GM12878 (cell line): ENCODE measurements at regions not wholly inside any gene's neighbourhood (a gene's known extent, or its start where the extent isn't known, plus 50 kb on each side); places are given as distances from the start of the nearest gene placed in this dataset.
"Not testable (repeated sequence)": the region's sequence is repeated elsewhere in the genome, so short reads cannot be mapped to it uniquely, and the experiment has no call there.

Experiments used
- ATAC-seq: fragments of 200-7000 bp; cut with Tn5 transposase; 3 replicates; pipeline ENCODE4 v1.9.1; 2020; ENCODE audit warnings: mild to moderate bottlenecking, moderate library complexity
- BruUV-seq: library from RNA; stranded (reverse); fragments of 400-500 nt; replicated peaks from 2 replicates; lab custom pipeline; 2021; lab: Mats Ljungman, UMichigan
- CTCF ChIA-PET: fragments of 300-600 bp; sonication (Branson Sonifier 250); formaldehyde crosslinking; extraction: SDS; loops from one replicate; lab custom pipeline; 2021; ENCODE audit warnings: inconsistent platforms; lab: Yijun Ruan, JAX
- POLR2A ChIA-PET: fragments of 350-600 bp; formaldehyde crosslinking; extraction: SDS; loops from one replicate; lab custom pipeline; 2021; ENCODE audit warnings: inconsistent platforms; lab: Charles Lee
- RAD21 ChIA-PET: fragments of 300-600 bp; sonication (Branson Sonifier 250); formaldehyde crosslinking; loops from one replicate; lab custom pipeline; 2023; ENCODE audit warnings: antibody characterized with exemption; ENCODE audit not compliant: unreplicated experiment; lab: Charles Lee
- SMC1A ChIA-PET: fragments of 300-600 bp; sonication (Branson Sonifier 250); formaldehyde crosslinking; loops from one replicate; lab custom pipeline; 2023; ENCODE audit not compliant: unreplicated experiment, uncharacterized antibody; lab: Charles Lee
- DNase-seq: peaks from one replicate; pipeline ENCODE4 v3.0.0-alpha.2; 2011; ENCODE audit warnings: low read depth, low spot score
- FAIRE-seq: peaks from 3 replicates; lab custom pipeline; 2011; peaks lifted over from hg19 to GRCh38; lab: Jason Lieb, UNC
- H2AFZ ChIP-seq: 2 replicates; pipeline ENCODE4 v1.6.0; 2011; ENCODE audit warnings: low read depth, low read length, control low read depth; ENCODE audit not compliant: control insufficient read depth
- H3K27ac ChIP-seq: 2 replicates; pipeline ENCODE4 v1.5.1; 2011; ENCODE audit warnings: control low read depth; ENCODE audit not compliant: control insufficient read depth, insufficient read depth
- H3K27me3 ChIP-seq, 2 experiments: replicated peaks in 1 of 2; 2 replicates each; pipeline versions ENCODE4 v1.6.0 to v1.6.1; 2011; ENCODE audit warnings: low read length in 1 of 2; ENCODE audit not compliant: control insufficient read depth in 2 of 2, insufficient read depth in 2 of 2
- H3K36me3 ChIP-seq, 2 experiments: 2 replicates each; pipeline ENCODE4 v1.5.1; 2011; ENCODE audit warnings: low read length in 1 of 2; ENCODE audit not compliant: control insufficient read depth in 2 of 2, insufficient read depth in 2 of 2
- H3K4me1 ChIP-seq: 2 replicates; pipeline ENCODE4 v1.6.1; 2011; ENCODE audit warnings: mild to moderate bottlenecking, low read length, moderate library complexity, mixed read lengths; ENCODE audit not compliant: control insufficient read depth, insufficient read depth
- H3K4me2 ChIP-seq: 2 replicates; pipeline ENCODE4 v1.6.0; 2011; ENCODE audit warnings: control low read depth; ENCODE audit not compliant: control insufficient read depth, insufficient read depth
- H3K4me3 ChIP-seq: fragments of 200-600 bp; sonication (generic); 2 replicates; pipeline ENCODE4 v1.5.1; 2016
- H3K79me2 ChIP-seq: 2 replicates; pipeline ENCODE4 v1.6.0; 2011; ENCODE audit warnings: low read length; ENCODE audit not compliant: control insufficient read depth, insufficient read depth
- H3K9ac ChIP-seq: 2 replicates; pipeline ENCODE4 v1.8.0; 2011; ENCODE audit warnings: low read length, control low read depth, mixed read lengths; ENCODE audit not compliant: control insufficient read depth, insufficient read depth
- H3K9me3 ChIP-seq: replicated peaks from 3 replicates; pipeline ENCODE4 v1.5.1; 2011; ENCODE audit warnings: mild to moderate bottlenecking, low read length; ENCODE audit not compliant: control insufficient read depth, insufficient read depth
- H4K20me1 ChIP-seq: 2 replicates; pipeline ENCODE4 v1.6.0; 2011; ENCODE audit not compliant: control insufficient read depth, insufficient read depth
- BHLHE40 ChIP-seq, 2 experiments: fragments of 450-650 bp in 1 of 2; IDR thresholded peaks; 2 replicates each; pipeline ENCODE4 v1.6.1; 2011 to 2017; ENCODE audit warnings: low read depth in 2 of 2, borderline replicate concordance in 1 of 2, improper control_type of control experiment in 1 of 2, low read length in 1 of 2, mild to moderate bottlenecking in 1 of 2
- CHD1 ChIP-seq: IDR thresholded peaks from 2 replicates; pipeline ENCODE4 v1.6.1; 2012; ENCODE audit warnings: low read depth, low read length, improper control_type of control experiment
- EGR1 ChIP-seq, 2 experiments: IDR thresholded peaks; 1 replicate in 1 of 2; 2 replicates in 1 of 2; pipeline ENCODE4 v1.6.1; 2011 to 2012; ENCODE audit warnings: low read depth in 2 of 2, low read length in 2 of 2, borderline replicate concordance in 1 of 2, mild to moderate bottlenecking in 1 of 2, moderate library complexity in 1 of 2
- ETV6 ChIP-seq, 2 experiments: fragments of 450-650 bp in 1 of 2; IDR thresholded peaks in 1 of 2; conservative IDR thresholded peaks in 1 of 2; 2 replicates each; pipeline ENCODE4 v1.6.1; 2014; ENCODE audit warnings: antibody characterized with exemption in 1 of 2, borderline replicate concordance in 1 of 2, low read depth in 1 of 2, mild to moderate bottlenecking in 1 of 2, moderate library complexity in 1 of 2
- WGBS: methylation state at CpG from one replicate; pipeline ENCODE4 v1.1.6; 2016; ENCODE audit warnings: low lambda C conversion rate; ENCODE audit not compliant: insufficient replicate concordance, insufficient coverage; ENCODE audit errors: missing lambda C conversion rate; 5-methylcytosine and 5-hydroxymethylcytosine counted together
- in situ Hi-C: fragments of 300-500 bp; cut with MboI; formaldehyde crosslinking; loops from 9 replicates; pipeline ENCODE4 v1.14.3; 2018; ENCODE audit warnings: mixed read lengths
- intact Hi-C: fragments of 100-400 bp; cut with micrococcal nuclease; formaldehyde crosslinking; loops from one replicate; pipeline ENCODE4 v1.14.2; 2022; ENCODE audit not compliant: unreplicated experiment
- TF ChIP-seq, protein P1 (sequence below): IDR thresholded peaks from 2 replicates; pipeline ENCODE4 v1.6.1; 2012; ENCODE audit warnings: low read depth, low read length, improper control_type of control experiment
- TF ChIP-seq, protein P2 (sequence below): fragments of 450-650 bp; IDR thresholded peaks from 2 replicates; pipeline ENCODE4 v1.6.1; 2017; ENCODE audit warnings: antibody characterized with exemption, mild to moderate bottlenecking, moderate library complexity

DNA sequence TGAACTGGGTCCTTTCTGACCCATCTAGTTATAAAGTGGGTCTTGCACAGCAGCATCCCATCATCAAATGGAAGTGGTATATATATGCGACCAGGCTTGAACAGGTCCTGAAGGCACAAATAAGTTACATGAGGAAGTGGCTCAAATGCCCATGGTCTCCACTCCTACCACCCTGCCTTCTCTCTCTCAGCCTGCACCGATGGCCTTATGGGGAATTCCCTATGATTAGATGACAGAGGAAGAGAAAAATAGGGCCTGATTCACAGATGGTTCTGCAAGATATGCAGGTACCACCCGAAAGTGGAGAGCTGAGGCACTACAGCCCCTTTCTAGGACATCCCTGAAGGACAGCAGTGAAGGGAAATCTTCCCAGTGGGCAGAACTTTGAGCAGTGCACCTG, 1275.1 kb upstream of the CITED2 start:
- RAD21 ChIA-PET, ATAC-seq, H3K36me3 ChIP-seq, BruUV-seq, SMC1A ChIA-PET, H3K27me3 ChIP-seq, H3K4me3 ChIP-seq, H3K4me2 ChIP-seq, DNase-seq, H3K9me3 ChIP-seq, H3K27ac ChIP-seq, POLR2A ChIA-PET, H4K20me1 ChIP-seq, FAIRE-seq, H2AFZ ChIP-seq, H3K9ac ChIP-seq, H3K79me2 ChIP-seq, CTCF ChIA-PET, intact Hi-C loops, in situ Hi-C loops, H3K4me1 ChIP-seq: not testable (repeated sequence)
- 52% methylated on average over 3 of the region's 3 CpGs for WGBS

DNA sequence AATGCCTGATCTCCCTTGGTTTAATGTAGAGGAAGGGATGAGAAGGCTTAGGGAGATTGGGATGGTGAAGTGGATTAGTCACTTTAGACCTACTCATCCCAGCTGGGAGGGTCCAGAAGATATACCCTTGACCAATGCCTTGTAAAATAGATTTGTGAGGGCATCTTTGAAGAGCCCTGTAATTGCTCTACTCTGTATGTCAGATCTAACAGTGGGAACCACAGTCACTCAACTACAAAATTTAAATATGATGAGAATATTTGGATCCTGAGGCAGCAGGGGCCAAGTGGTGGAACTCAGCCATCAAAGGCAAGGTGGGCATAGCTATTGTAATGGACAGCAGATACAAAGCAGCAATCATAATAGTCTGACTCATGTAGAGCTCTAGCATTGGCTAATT, 1272.9 kb upstream of the CITED2 start:
- H4K20me1 ChIP-seq, intact Hi-C loops, DNase-seq, H3K9ac ChIP-seq, CTCF ChIA-PET, in situ Hi-C loops, H2AFZ ChIP-seq, BruUV-seq, H3K36me3 ChIP-seq, H3K9me3 ChIP-seq, FAIRE-seq, H3K27ac ChIP-seq, POLR2A ChIA-PET, ATAC-seq, RAD21 ChIA-PET, H3K27me3 ChIP-seq, SMC1A ChIA-PET, H3K4me2 ChIP-seq, H3K4me1 ChIP-seq, H3K4me3 ChIP-seq, H3K79me2 ChIP-seq: not testable (repeated sequence)

DNA sequence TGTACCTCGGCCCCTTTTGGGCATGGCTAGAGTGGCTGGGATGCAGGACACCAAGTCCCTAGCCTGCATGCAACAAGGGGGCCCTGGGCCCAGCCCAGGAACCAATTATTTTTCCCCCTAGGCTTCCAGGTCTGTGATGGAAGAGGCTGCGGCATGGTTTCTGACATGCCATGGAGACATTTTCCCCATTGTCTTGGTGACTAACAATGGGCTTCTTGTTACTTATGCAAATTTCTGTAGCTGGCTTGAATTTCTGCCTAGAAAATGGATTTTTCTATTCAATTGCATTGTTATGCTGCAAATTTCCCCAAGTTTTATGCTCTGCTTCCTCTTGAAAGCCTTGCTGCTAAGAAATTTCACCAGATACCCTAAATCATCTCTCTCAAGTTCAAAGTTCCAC, 1269.6 kb upstream of the CITED2 start:
- Histone ChIP-seq H3K79me2 (no peaks in the 10 kb centered on the region), H3K27ac (no peak overlapping the region), H3K9me3 (peaks cover 6% of the 10 kb centered on the region), H2AFZ (no peak overlapping the region), H3K36me3 (no peaks in the 10 kb centered on the region), H4K20me1 (no peaks in the 10 kb centered on the region), H3K27me3 (no peaks in the 10 kb centered on the region), H3K4me2 (no peak overlapping the region), H3K4me1 (no peaks in the 10 kb centered on the region), H3K9ac (no peak overlapping the region), H3K4me3 (no peak overlapping the region)
- ATAC-seq (no peak), FAIRE-seq (no peak), DNase-seq (no peak)
- no TSS peak for BruUV-seq
- intact Hi-C loops: no loop called here
- ChIA-PET RAD21 (no interaction called here), CTCF (no interaction called here), POLR2A (no interaction called here), SMC1A (interaction anchor here (1.1 kb wide), 1 partner anchor 16 kb away, joined by 3 read pairs; no protein-coding TSS in a partner anchor)
- WGBS: 50% methylated on average over 2 of the region's 2 CpGs
- in situ Hi-C loops: no loop called here
- TF ChIP-seq CHD1 (no peak), ETV6 (conservative IDR thresholded peaks at IDR 0.05 in 1 of 2, IDR thresholded peaks at IDR 0.05 in 1 of 2; ENCODE audit: borderline replicate concordance in 1 of 2, low read depth in 1 of 2) (no peak), EGR1 (IDR thresholded peaks at IDR 0.05; ENCODE audit: borderline replicate concordance in 1 of 2, low read depth in 2 of 2, low read length in 2 of 2) (no peak), BHLHE40 (IDR thresholded peaks at IDR 0.05; ENCODE audit: borderline replicate concordance in 1 of 2, low read depth in 2 of 2, low read length in 1 of 2) (no peak)
- TF ChIP-seq, protein P1, sequence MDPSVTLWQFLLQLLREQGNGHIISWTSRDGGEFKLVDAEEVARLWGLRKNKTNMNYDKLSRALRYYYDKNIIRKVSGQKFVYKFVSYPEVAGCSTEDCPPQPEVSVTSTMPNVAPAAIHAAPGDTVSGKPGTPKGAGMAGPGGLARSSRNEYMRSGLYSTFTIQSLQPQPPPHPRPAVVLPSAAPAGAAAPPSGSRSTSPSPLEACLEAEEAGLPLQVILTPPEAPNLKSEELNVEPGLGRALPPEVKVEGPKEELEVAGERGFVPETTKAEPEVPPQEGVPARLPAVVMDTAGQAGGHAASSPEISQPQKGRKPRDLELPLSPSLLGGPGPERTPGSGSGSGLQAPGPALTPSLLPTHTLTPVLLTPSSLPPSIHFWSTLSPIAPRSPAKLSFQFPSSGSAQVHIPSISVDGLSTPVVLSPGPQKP: no peak
- TF ChIP-seq, protein P2, sequence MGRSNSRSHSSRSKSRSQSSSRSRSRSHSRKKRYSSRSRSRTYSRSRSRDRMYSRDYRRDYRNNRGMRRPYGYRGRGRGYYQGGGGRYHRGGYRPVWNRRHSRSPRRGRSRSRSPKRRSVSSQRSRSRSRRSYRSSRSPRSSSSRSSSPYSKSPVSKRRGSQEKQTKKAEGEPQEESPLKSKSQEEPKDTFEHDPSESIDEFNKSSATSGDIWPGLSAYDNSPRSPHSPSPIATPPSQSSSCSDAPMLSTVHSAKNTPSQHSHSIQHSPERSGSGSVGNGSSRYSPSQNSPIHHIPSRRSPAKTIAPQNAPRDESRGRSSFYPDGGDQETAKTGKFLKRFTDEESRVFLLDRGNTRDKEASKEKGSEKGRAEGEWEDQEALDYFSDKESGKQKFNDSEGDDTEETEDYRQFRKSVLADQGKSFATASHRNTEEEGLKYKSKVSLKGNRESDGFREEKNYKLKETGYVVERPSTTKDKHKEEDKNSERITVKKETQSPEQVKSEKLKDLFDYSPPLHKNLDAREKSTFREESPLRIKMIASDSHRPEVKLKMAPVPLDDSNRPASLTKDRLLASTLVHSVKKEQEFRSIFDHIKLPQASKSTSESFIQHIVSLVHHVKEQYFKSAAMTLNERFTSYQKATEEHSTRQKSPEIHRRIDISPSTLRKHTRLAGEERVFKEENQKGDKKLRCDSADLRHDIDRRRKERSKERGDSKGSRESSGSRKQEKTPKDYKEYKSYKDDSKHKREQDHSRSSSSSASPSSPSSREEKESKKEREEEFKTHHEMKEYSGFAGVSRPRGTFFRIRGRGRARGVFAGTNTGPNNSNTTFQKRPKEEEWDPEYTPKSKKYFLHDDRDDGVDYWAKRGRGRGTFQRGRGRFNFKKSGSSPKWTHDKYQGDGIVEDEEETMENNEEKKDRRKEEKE: no peak
